ENCODE measurements at regions not wholly inside any gene's neighbourhood (a gene's known extent, or its start where the extent isn't known, plus 50 kb on each side); places are given as distances from the start of the nearest gene placed in this dataset.

GRCh38 chr3:106425916-106426315, 557.1 kb upstream of the CBLB start:
- Histone ChIP-seq H3K9me3 (no peaks in the 10 kb centered on the region), H3K27ac (no peak overlapping the region), H3K27me3 (no peaks in the 10 kb centered on the region), H3K36me3 (no peaks in the 10 kb centered on the region), H3K4me1 (no peaks in the 10 kb centered on the region), H3K4me3 (no peak overlapping the region)
- in situ Hi-C loops (cut with MboI; ENCODE audit: low sequenced_read_pairs in 4 of 4): no loop called here
- ATAC-seq (no peak), DNase-seq (no peak)
- intact Hi-C loops (cut with DNase I; ENCODE audit: low total_unique reads): no loop called here
- no peak for TF ChIP-seq POLR2A (IDR thresholded peaks at IDR 0.05)
- TF ChIP-seq, protein P1, sequence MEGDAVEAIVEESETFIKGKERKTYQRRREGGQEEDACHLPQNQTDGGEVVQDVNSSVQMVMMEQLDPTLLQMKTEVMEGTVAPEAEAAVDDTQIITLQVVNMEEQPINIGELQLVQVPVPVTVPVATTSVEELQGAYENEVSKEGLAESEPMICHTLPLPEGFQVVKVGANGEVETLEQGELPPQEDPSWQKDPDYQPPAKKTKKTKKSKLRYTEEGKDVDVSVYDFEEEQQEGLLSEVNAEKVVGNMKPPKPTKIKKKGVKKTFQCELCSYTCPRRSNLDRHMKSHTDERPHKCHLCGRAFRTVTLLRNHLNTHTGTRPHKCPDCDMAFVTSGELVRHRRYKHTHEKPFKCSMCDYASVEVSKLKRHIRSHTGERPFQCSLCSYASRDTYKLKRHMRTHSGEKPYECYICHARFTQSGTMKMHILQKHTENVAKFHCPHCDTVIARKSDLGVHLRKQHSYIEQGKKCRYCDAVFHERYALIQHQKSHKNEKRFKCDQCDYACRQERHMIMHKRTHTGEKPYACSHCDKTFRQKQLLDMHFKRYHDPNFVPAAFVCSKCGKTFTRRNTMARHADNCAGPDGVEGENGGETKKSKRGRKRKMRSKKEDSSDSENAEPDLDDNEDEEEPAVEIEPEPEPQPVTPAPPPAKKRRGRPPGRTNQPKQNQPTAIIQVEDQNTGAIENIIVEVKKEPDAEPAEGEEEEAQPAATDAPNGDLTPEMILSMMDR (IDR thresholded peaks at IDR 0.05 in 4 of 5, conservative IDR thresholded peaks at IDR 0.05 in 1 of 5): no peak

GRCh38 chr3:106428565-106428994, 559.8 kb upstream of the CBLB start:
- ATAC-seq: peak; percentile 85 to 86
- peak; percentile 13 to 59 for DNase-seq

GRCh38 chr3:106431721-106432120, 562.9 kb upstream of the CBLB start:
- Histone ChIP-seq H3K36me3 (no peaks in the 10 kb centered on the region), H3K27ac (no peak overlapping the region), H3K9me3 (no peaks in the 10 kb centered on the region), H3K4me3 (no peak overlapping the region), H3K27me3 (no peaks in the 10 kb centered on the region), H3K4me1 (no peaks in the 10 kb centered on the region)
- DNase-seq (no peak), ATAC-seq (no peak)
- TF ChIP-seq POLR2A (IDR thresholded peaks at IDR 0.05): no peak
- TF ChIP-seq, protein P1 (IDR thresholded peaks at IDR 0.05 in 4 of 5, conservative IDR thresholded peaks at IDR 0.05 in 1 of 5): no peak
- intact Hi-C loops (cut with DNase I; ENCODE audit: low total_unique reads) (no loop called here), in situ Hi-C loops (cut with MboI; ENCODE audit: low sequenced_read_pairs in 4 of 4) (no loop called here)

More at GRCh38 chr3:106428565-106428994, 559.8 kb upstream of the CBLB start:
- in situ Hi-C loops (cut with MboI; ENCODE audit: low sequenced_read_pairs in 4 of 4) (no loop called here), intact Hi-C loops (cut with DNase I; ENCODE audit: low total_unique reads) (no loop called here)
- no peaks in the 10 kb centered on the region for H3K9me3 ChIP-seq
- TF ChIP-seq POLR2A (IDR thresholded peaks at IDR 0.05): no peak
- TF ChIP-seq, protein P1 (IDR thresholded peaks at IDR 0.05 in 4 of 5, conservative IDR thresholded peaks at IDR 0.05 in 1 of 5): no peak
- no peak overlapping the region for H3K27ac ChIP-seq
- H3K4me3 ChIP-seq: no peak overlapping the region
- no peaks in the 10 kb centered on the region for H3K27me3 ChIP-seq
- H3K36me3 ChIP-seq: no peaks in the 10 kb centered on the region
- no peaks in the 10 kb centered on the region for H3K4me1 ChIP-seq

- no peaks in the 10 kb centered on the region for H3K36me3 ChIP-seq
- intact Hi-C loops (cut with DNase I; ENCODE audit: low total_unique reads): no loop called here
Measured at GRCh38 chr3:106435899-106436453, 567.2 kb upstream of the CBLB start.

More at GRCh38 chr3:106435899-106436453, 567.2 kb upstream of the CBLB start:
- Histone ChIP-seq H3K4me3 (no peak overlapping the region), H3K9me3 (no peaks in the 10 kb centered on the region), H3K27me3 (no peaks in the 10 kb centered on the region), H3K27ac (no peak overlapping the region), H3K4me1 (peaks cover 0 to 7% of the 10 kb centered on the region in 2 donors)
- ATAC-seq: no peak
- no peak for TF ChIP-seq POLR2A (IDR thresholded peaks at IDR 0.05)
- TF ChIP-seq, protein P1 (IDR thresholded peaks at IDR 0.05 in 4 of 5, conservative IDR thresholded peaks at IDR 0.05 in 1 of 5): no peak
- no peak for DNase-seq
- in situ Hi-C loops (cut with MboI; ENCODE audit: low sequenced_read_pairs in 4 of 4): no loop called here
